Stimulated activated naive CD8-positive, alpha-beta T cell treated with anti-CD3 and anti-CD28 coated beads, Interleukin-15, Interleukin-2, amounts not matched to agents 100 U/mL and 50 U/mL, for 24 hours (primary cell): ENCODE measurements at regions not wholly inside any gene's neighbourhood (a gene's known extent, or its start where the extent isn't known, plus 50 kb on each side); places are given as distances from the start of the nearest gene placed in this dataset.
A peak's percentile ranks its signal among the peaks of the same experiment; 100 is the strongest.

ENCODE experiments used
- ATAC-seq: fragments of 150-1000 bp; cut with Tn5 transposase; one replicate; pipeline ENCODE4 v1.10.0; 2021
- DNase-seq: peaks from one replicate; pipeline ENCODE4 v3.0.0; 2021

- ATAC-seq (no peak), DNase-seq (no peak)
Observed at GRCh38 chr2:181149056-181149455, 168.7 kb downstream of the UBE2E3 start.

GRCh38 chr2:181152226-181152625 lies 171.8 kb downstream of the UBE2E3 start:
- no peak for DNase-seq
- no peak for ATAC-seq

DNA sequence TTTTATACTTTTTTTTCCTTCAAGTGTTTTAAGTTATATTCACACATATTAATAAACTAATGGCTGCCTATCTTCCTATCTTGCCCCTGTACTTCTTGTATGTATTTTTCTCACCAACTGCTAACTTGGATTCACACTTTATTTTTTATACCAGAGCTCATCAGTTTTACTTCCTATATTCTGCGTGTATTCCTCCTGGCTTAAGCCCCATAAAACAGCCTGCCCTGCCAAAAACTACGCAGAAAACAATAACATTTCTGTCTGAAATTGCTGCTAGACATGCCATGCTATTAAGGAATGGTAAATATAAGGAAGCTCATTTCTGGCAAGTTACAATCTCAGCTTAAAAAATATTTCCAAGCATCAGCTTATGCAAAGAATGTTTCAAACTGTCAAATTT lies 172.3 kb downstream of the UBE2E3 start:
- DNase-seq, result no peak
- ATAC-seq, result no peak

DNA sequence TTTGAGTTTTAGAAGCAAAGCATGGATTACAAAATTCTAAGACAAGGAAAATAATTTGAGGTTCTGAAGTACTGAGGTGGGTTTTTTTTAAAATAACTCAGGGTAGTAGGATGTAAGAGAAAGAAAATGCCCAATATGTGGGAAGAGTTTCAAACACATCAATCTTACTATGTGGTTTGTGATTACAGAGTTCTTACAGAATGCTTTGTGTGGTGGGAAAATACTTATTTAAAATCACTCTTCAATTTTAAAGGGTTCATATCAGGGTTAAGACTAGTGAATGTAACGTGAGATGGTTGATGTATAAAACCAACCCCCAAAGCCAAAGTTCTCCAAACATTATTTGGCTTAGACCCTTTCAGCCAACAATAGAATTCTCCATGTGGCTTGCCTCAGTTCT lies 173.5 kb downstream of the UBE2E3 start:
- ATAC-seq, result no peak
- no peak for DNase-seq

DNA sequence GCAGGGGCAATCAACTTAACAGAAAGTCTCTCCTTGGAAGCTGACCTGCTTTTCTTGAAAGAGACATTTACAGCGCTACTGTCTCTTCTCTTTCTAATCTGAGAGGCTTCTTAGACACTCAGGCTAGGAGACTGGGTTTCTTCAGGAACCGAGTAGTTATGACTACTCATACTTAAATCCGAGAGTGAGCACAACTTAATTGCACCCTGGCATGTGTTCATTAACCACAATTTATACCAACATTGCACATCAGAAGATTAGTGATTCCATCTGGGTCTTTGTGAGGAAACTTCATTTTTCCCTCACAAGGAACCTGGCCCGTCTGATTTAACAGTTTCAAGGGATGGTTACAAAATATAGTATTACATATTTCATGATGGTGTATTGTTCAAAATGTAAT lies 176.9 kb downstream of the UBE2E3 start:
- ATAC-seq (no peak), DNase-seq (no peak)

GRCh38 chr2:181158427-181158826 lies 178.0 kb downstream of the UBE2E3 start:
- no peak for DNase-seq
- no peak for ATAC-seq

DNA sequence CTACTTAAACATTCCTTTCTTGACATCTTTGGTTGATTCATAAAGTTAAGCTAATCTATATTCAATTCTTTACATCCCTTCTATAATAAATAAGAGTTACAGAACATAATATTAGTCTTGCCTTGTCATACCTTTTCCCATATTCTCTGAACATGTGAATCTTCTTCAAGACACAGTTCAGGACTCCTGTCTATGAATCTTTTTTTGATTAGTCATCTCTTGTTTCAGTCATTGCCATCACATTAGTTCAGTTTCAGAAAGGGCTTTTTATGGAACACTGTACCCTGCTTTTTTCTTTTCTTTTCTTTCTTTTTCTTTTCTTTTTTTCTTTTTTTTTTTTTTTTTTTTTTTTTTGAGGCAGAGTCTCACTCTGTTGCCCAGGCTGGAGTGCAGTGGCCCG lies 181.2 kb downstream of the UBE2E3 start:
- DNase-seq (no peak), ATAC-seq (no peak)

DNA sequence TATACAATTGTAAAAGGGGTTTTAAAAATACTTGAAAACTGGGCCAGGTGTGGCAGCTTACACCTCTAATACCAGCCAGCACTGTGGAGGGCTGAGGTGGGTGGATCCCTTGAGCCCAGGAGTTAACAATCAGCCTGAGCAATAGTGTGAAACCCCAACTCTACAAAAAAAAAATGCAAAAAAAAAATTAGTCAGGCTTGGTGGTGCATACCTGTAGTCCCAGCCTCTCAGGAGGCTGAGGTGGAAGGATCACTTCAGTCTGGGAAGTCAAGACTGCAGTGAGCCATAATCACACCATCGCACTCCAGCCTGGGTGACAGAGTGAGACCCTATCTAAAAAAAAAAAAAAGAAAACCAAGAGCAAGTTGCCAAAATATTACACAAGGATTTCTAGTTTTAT lies 182.7 kb downstream of the UBE2E3 start:
- DNase-seq (no peak), ATAC-seq (peak; percentile 49)

DNA sequence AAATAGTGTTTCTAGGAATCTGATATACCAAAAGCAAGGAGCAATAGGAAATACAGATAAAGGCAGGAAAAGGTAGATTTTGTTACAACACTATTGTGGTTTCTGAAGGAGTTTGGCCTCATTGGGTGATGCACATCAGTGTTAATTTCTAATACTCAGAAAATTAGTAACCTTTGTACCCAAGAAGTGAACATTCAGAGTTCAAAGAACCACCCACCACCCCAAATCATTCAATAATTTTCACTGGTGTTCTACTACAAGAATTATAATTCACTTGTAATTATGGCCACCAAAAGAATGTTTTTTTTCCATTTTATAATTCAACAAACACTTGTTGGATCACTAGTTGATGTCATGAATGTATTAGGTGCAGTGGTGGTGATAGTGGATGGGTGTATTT lies 183.3 kb downstream of the UBE2E3 start:
- ATAC-seq, result no peak
- DNase-seq, result no peak

DNA sequence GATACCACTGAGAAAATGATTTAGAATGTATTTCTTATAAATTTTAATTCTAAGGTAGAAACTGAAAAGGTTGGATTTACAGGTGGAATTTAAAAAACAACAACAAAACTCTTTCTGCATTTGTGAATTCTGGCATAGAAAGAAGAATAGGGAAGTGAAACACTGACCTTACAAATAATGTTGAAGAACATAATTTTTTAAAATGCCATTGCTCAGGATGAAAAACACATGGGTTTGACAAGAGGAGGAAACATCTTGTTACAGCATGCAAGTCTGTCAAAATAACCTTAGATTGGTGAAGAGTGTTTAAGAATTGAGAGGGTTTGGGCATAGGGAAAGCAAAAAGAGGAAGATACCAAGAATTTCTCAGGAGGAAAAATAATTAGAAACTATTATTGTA lies 184.3 kb downstream of the UBE2E3 start:
- DNase-seq (no peak), ATAC-seq (no peak)

- DNase-seq, result no peak
- ATAC-seq, result peak; percentile 71
Observed at GRCh38 chr2:181165199-181165868, 184.9 kb downstream of the UBE2E3 start.

- no peak for DNase-seq
- no peak for ATAC-seq
Observed at GRCh38 chr2:181169503-181169902, 189.1 kb downstream of the UBE2E3 start.

DNA sequence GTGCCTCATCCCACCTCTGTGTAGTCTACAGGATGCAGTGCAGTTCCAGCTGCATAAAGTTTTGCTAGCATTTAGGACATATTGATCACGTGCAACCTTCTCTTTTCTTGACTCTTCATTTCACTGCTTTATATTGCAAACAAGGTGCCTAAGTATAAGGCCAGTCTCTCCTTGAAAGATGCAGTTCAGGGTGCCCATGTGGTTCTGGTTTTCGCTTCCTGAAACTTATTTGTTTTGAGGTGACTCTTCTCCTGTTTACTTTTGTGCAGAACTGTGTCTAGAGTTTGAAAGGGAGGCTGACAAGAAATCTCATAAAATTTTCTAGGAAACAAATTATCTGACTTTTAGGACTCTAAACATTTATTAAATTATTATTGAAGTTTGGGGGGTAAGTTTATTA lies 189.9 kb downstream of the UBE2E3 start:
- DNase-seq (no peak), ATAC-seq (no peak)

- ATAC-seq (no peak), DNase-seq (no peak)
Observed at GRCh38 chr2:181172676-181173075, 192.3 kb downstream of the UBE2E3 start.

DNA sequence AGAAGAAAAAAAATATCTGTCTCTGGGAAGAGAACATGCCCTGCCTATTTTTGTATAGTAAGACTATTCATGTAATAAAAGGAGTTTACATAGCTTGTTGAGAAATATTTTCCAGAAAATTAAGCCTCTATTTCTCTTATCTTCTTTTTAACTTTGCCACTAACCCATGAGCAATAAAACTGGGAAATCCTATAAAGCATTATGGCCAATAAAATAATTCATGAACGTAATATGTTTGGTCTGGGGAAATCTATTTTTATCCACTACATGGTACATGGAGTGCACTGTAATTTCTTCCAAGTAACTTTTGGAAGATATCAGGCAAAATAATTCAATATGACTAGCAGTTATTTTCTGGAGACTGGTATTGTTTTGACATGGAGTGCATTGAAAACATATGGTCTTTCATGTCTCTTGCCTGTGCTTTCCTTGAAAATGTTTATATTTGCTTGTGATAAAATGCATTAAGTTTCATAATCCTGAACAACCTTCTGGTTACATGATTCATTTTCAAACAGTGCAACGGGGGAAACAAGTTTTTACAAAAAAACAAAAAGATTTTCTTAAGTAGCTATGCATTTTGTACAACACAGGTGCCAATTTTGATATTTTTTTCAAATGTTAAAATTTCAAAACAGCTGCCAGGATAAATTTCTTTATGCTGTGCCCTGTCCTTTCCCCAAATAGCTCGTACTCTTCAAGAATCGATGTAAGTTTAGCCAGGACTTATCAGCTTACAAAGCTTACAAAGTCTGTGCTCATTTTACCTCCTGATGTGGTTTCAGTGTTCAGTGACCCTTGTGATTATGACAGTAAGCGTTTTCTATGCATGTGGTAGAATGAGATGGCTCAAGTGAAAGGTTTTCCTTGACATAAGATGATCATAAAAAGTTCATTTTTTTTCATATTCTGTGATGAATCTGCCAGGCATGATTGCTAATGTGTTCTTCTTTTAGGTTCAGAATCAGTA lies 194.5 kb downstream of the UBE2E3 start:
- no peak for DNase-seq
- no peak for ATAC-seq

GRCh38 chr2:181176540-181176939 lies 196.1 kb downstream of the UBE2E3 start:
- no peak for ATAC-seq
- no peak for DNase-seq

- no peak for DNase-seq
- ATAC-seq, result no peak
Observed at GRCh38 chr2:181177376-181177775, 197.0 kb downstream of the UBE2E3 start.

DNA sequence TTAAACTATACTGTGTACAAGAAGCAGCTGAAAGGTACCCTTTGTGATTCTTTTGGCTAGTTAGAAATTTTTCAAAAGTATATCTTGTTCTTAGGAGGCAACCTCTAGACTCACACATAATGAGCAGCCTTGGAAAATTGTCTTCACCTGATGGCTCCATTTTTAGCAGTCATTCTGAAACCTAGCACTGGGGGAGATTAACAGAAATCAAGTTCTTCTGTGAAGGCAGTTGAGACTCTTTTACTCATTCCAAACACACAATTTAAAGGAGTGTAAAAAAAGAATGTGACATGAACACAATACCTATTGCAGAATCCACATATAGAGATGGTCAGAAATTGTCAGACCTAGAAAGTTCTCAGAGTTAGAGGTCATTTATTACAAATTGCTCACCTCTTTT lies 197.7 kb downstream of the UBE2E3 start:
- ATAC-seq, result peak; percentile 60
- no peak for DNase-seq

- ATAC-seq (peak; percentile 65), DNase-seq (peak; percentile 45)
Observed at GRCh38 chr2:181178823-181179412, 198.5 kb downstream of the UBE2E3 start.

GRCh38 chr2:181183878-181184542 lies 203.6 kb downstream of the UBE2E3 start:
- ATAC-seq, result peak; percentile 23
- no peak for DNase-seq

DNA sequence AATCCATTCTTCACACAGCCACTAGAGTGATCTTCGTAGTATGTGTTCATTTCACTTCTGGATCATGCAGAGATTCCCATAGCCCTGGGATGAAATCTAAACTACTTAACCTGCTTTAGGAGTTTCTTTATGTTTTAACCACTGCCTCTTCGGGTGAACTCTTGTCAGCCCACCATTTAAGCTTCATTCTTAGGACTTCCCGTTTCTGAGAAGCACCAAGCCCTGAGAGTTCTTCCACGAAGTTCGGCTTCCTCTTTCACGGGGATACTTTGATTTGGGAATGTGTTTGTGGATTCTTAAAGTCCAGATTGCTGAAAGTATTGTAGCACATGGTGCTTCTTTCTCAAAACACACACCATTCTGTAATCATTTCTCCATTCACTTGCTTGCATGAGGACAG lies 205.0 kb downstream of the UBE2E3 start:
- no peak for ATAC-seq
- no peak for DNase-seq

- ATAC-seq (peak; percentile 62), DNase-seq (no peak)
Observed at GRCh38 chr2:181185948-181186347, 205.5 kb downstream of the UBE2E3 start.

DNA sequence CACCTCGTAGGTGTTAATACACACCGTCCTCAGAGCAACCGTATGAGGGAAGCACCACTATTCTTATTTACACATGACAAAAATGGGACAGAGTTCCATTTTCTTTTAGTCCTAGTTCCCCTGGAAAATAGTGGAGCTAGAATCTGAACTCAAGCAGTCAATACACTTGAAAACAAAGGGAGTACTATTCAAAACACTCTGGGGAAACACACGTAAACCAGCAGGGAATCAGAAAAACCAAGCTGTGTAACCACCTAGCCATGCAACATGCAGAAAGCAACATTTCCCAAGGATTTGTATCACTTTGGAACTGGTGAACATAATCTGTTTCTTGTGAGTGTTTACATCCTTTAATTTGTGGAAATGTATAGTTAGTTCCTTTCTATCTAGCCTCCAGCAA lies 208.2 kb downstream of the UBE2E3 start:
- ATAC-seq, result no peak
- no peak for DNase-seq
